PC-9 (cell line): ENCODE measurements at regions not wholly inside any gene's neighbourhood (a gene's known extent, or its start where the extent isn't known, plus 50 kb on each side); places are given as distances from the start of the nearest gene placed in this dataset.
"Not testable (repeated sequence)": the region's sequence is repeated elsewhere in the genome, so short reads cannot be mapped to it uniquely, and the experiment has no call there.

Experiments used
- BruUV-seq: library from RNA; stranded (reverse); fragments of 400-500 nt; replicated peaks from 2 replicates; lab custom pipeline; 2021; lab: Mats Ljungman, UMichigan
- CTCF ChIA-PET: fragments of 300-600 bp; sonication (Branson Sonifier 250); formaldehyde crosslinking; loops from one replicate; lab custom pipeline; 2022; ENCODE audit warnings: antibody characterized with exemption; lab: Charles Lee
- POLR2A ChIA-PET: fragments of 300-600 bp; sonication (Branson Sonifier 250); formaldehyde crosslinking; loops from one replicate; lab custom pipeline; 2022; ENCODE audit warnings: antibody characterized with exemption; ENCODE audit not compliant: unreplicated experiment; lab: Charles Lee
- DNase-seq, 2 experiments: peaks; one replicate each; pipeline versions ENCODE4 v3.0.0 to v3.0.0-alpha.2; 2015 to 2022; ENCODE audit warnings: mixed read lengths in 1 of 2
- H2AFZ ChIP-seq: fragments of 200-600 bp; sonication (generic); 2 replicates; pipeline ENCODE4 v1.8.1; 2017; ENCODE audit warnings: antibody characterized with exemption
- H3F3A ChIP-seq: fragments of 200-600 bp; sonication (generic); 2 replicates; pipeline ENCODE4 v1.8.1; 2017; ENCODE audit warnings: antibody characterized with exemption, mild to moderate bottlenecking, low read depth; ENCODE audit not compliant: insufficient read depth
- H3K27ac ChIP-seq: fragments of 200-600 bp; sonication (generic); 2 replicates; pipeline ENCODE4 v1.6.1; 2016; ENCODE audit warnings: mixed run types
- H3K27me3 ChIP-seq: fragments of 200-600 bp; sonication (generic); 2 replicates; pipeline ENCODE4 v1.6.1; 2016; ENCODE audit warnings: low read depth, mixed run types; ENCODE audit not compliant: insufficient read depth
- H3K36me3 ChIP-seq: fragments of 200-600 bp; sonication (generic); 2 replicates; pipeline ENCODE4 v1.6.1; 2016; ENCODE audit warnings: low read depth, mixed run types
- H3K4me1 ChIP-seq: fragments of 200-600 bp; sonication (generic); replicated peaks from 2 replicates; pipeline ENCODE4 v1.6.1; 2016; ENCODE audit warnings: mixed run types; ENCODE audit not compliant: insufficient read depth
- H3K4me2 ChIP-seq: fragments of 200-600 bp; sonication (generic); 2 replicates; pipeline ENCODE4 v1.6.1; 2017; ENCODE audit warnings: mixed run types
- H3K4me3 ChIP-seq: fragments of 200-600 bp; sonication (generic); 2 replicates; pipeline ENCODE4 v1.6.1; 2016; ENCODE audit warnings: mixed run types
- H3K79me2 ChIP-seq: fragments of 200-600 bp; sonication (generic); 2 replicates; pipeline ENCODE4 v1.6.1; 2017; ENCODE audit warnings: low read depth, mixed run types
- H3K9me2 ChIP-seq: fragments of 200-600 bp; sonication (generic); 2 replicates; pipeline ENCODE4 v1.8.1; 2017; ENCODE audit warnings: mild to moderate bottlenecking; ENCODE audit not compliant: insufficient read depth
- H3K9me3 ChIP-seq: fragments of 200-600 bp; sonication (generic); 2 replicates; pipeline ENCODE4 v1.8.1; 2016; ENCODE audit warnings: low read depth; ENCODE audit not compliant: insufficient read depth
- H4K20me1 ChIP-seq: fragments of 200-600 bp; sonication (generic); 2 replicates; pipeline ENCODE4 v1.8.1; 2017; ENCODE audit not compliant: insufficient read depth
- CTCF ChIP-seq: fragments of 200-600 bp; sonication (generic); conservative IDR thresholded peaks from 2 replicates; pipeline ENCODE4 v1.6.1; 2017; ENCODE audit warnings: mixed run types, antibody characterized with exemption, mild to moderate bottlenecking, moderate library complexity
- EZH2 ChIP-seq: fragments of 200-600 bp; sonication (generic); IDR thresholded peaks from 2 replicates; pipeline ENCODE4 v1.8.0; 2017; ENCODE audit warnings: antibody characterized with exemption, low read depth
- intact Hi-C: fragments of 100-400 bp; cut with micrococcal nuclease; formaldehyde crosslinking; loops from one replicate; pipeline ENCODE4 v1.10.0; 2022; ENCODE audit not compliant: unreplicated experiment

GRCh38 chr13:23966691-23967615, 69.7 kb upstream of the C1QTNF9B start:
- Histone ChIP-seq H3K9me3 (no peaks in the 10 kb centered on the region), H3K27me3 (no peaks in the 10 kb centered on the region), H4K20me1 (no peaks in the 10 kb centered on the region), H3K4me3 (no peak overlapping the region), H2AFZ (no peak overlapping the region; the same call in 1 of the 2 replicates), H3K4me1 (no peaks in the 10 kb centered on the region), H3F3A (no peaks in the 10 kb centered on the region; the same call in 1 of the 2 replicates), H3K79me2 (no peaks in the 10 kb centered on the region), H3K27ac (no peak overlapping the region), H3K4me2 (no peak overlapping the region), H3K36me3 (no peaks in the 10 kb centered on the region), H3K9me2 (no peaks in the 10 kb centered on the region)
- TF ChIP-seq CTCF (no peak), EZH2 (no peak)
- intact Hi-C loops: no loop called here
- ChIA-PET POLR2A (no interaction called here), CTCF (no interaction called here)
- no TSS peak for BruUV-seq
- DNase-seq: no peak

- H4K20me1 ChIP-seq, H3K9me3 ChIP-seq, BruUV-seq, H3K27ac ChIP-seq, H3K79me2 ChIP-seq, H3K4me3 ChIP-seq, H3K4me1 ChIP-seq, H3K9me2 ChIP-seq, H3K27me3 ChIP-seq, intact Hi-C loops, DNase-seq, CTCF ChIA-PET, H3K4me2 ChIP-seq, H2AFZ ChIP-seq, H3F3A ChIP-seq, H3K36me3 ChIP-seq, POLR2A ChIA-PET: not testable (repeated sequence)
Measured at GRCh38 chr13:23967792-23968191, 70.5 kb upstream of the C1QTNF9B start.

- no peaks in the 10 kb centered on the region for H4K20me1 ChIP-seq
- intact Hi-C loops: no loop called here
- ChIA-PET POLR2A (no interaction called here), CTCF (interaction anchor here (0.8 kb wide), 1 partner anchor 14 kb away, joined by 3 read pairs; no protein-coding TSS in a partner anchor)
- H3K4me1 ChIP-seq: no peaks in the 10 kb centered on the region
- H3K9me2 ChIP-seq: no peaks in the 10 kb centered on the region
- H3K79me2 ChIP-seq: no peaks in the 10 kb centered on the region
- no peaks in the 10 kb centered on the region for H3K36me3 ChIP-seq
- H3K4me3 ChIP-seq: no peak overlapping the region
- DNase-seq: no peak
- no peak overlapping the region for H3K4me2 ChIP-seq
- H3F3A ChIP-seq: no peaks in the 10 kb centered on the region; the same call in 1 of the 2 replicates
- H3K9me3 ChIP-seq: no peaks in the 10 kb centered on the region
- no peaks in the 10 kb centered on the region for H3K27me3 ChIP-seq
- no peak overlapping the region for H2AFZ ChIP-seq
- TF ChIP-seq EZH2: no peak
- no peak for TF ChIP-seq CTCF
- BruUV-seq: no TSS peak
- H3K27ac ChIP-seq: no peak overlapping the region
Measured at GRCh38 chr13:23969647-23970046, 72.3 kb upstream of the C1QTNF9B start.
